SJCRH30 (cell line): ENCODE measurements at regions not wholly inside any gene's neighbourhood (a gene's known extent, or its start where the extent isn't known, plus 50 kb on each side); places are given as distances from the start of the nearest gene placed in this dataset.

Source experiments
- DNase-seq, 2 experiments: peaks; one replicate each; pipeline ENCODE4 v3.0.0-alpha.2; 2015 to 2020
- H3K27ac ChIP-seq: fragments of 250-450 bp; sonication (Bioruptor Pico); 2 replicates; pipeline ENCODE4 v1.5.1; 2020; ENCODE audit warnings: mild to moderate bottlenecking, moderate library complexity
- H3K27me3 ChIP-seq: fragments of 250-450 bp; sonication (Bioruptor Pico); 2 replicates; pipeline ENCODE4 v1.5.1; 2020; ENCODE audit warnings: mild to moderate bottlenecking, moderate library complexity
- H3K36me3 ChIP-seq: fragments of 250-450 bp; sonication (Bioruptor Pico); 2 replicates; pipeline ENCODE4 v1.5.1; 2020; ENCODE audit warnings: mild to moderate bottlenecking, moderate library complexity
- H3K4me1 ChIP-seq: fragments of 250-450 bp; sonication (Bioruptor Pico); 2 replicates; pipeline ENCODE4 v1.5.1; 2020; ENCODE audit warnings: mild to moderate bottlenecking, moderate library complexity
- H3K4me3 ChIP-seq: fragments of 250-450 bp; sonication (Bioruptor Pico); 2 replicates; pipeline ENCODE4 v1.5.1; 2020; ENCODE audit warnings: mild to moderate bottlenecking, moderate library complexity
- H3K9me3 ChIP-seq: fragments of 250-450 bp; sonication (Bioruptor Pico); replicated peaks from 2 replicates; pipeline ENCODE4 v1.5.1; 2020; ENCODE audit warnings: mild to moderate bottlenecking, moderate library complexity

DNA sequence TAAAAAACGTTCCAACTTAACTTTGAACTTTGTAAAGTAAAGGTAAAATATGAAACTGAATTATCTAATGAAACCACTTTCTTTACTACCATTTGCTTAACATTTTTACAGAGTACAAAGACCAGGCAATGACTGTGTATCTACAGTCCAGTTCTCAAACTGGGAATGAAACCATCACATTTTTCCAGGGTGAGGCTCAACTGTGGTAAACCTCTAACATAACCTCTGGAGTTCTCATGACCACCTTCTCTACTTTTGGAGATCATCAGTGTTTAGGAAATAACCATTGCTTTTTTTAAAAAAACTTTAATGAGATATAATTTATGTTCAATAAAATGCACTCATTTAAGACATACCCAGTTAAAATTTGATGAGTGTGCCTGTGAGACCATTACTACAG is 223.5 kb downstream of the RNF152 start:
- H3K36me3 ChIP-seq = no peaks in the 10 kb centered on the region
- no peaks in the 10 kb centered on the region for H3K9me3 ChIP-seq
- no peak for DNase-seq
- no peak overlapping the region for H3K4me3 ChIP-seq
- no peaks in the 10 kb centered on the region for H3K27me3 ChIP-seq
- no peak overlapping the region for H3K27ac ChIP-seq
- H3K4me1 ChIP-seq = peaks cover 5% of the 10 kb centered on the region; the same call in 1 of the 2 replicates

DNA sequence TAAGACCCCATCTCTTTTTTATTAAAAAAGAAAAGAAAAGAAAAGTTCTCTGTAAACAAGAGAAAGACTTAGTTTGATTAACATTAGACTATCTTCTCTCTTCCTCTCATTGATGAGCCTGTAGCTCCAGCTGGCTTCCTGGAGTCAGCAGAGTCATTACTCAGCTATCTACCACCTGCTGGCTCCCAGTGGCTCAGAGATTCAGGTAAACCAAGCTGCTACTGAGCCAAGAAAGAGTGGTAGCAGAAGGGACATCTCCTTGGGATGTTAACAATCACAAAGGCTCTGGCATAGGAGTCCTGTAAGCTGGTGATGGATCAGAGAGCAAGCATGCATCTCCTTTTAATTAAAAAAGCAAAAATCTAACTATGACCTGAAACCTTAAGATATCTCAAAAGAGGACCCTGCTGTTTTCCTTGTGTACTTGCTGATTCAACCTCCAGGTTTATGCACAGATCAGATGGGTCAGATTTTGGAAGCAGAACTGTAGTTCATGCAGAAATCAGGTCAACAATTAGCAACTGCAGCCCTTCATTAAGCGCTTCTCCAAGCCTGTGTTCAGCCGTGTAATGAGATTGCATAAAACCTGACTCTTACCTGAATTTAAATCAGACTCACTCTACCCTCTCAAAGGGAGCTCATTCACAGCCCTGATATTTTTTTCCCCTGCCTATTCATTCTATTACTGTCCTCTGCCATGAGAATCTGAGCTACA is 225.8 kb downstream of the RNF152 start:
- Histone ChIP-seq H3K27me3 (no peaks in the 10 kb centered on the region), H3K4me3 (no peak overlapping the region), H3K4me1 (peaks cover 10% of the 10 kb centered on the region; the same call in 1 of the 2 replicates), H3K36me3 (no peaks in the 10 kb centered on the region), H3K9me3 (no peaks in the 10 kb centered on the region), H3K27ac (no peak overlapping the region)
- DNase-seq = no peak

DNA sequence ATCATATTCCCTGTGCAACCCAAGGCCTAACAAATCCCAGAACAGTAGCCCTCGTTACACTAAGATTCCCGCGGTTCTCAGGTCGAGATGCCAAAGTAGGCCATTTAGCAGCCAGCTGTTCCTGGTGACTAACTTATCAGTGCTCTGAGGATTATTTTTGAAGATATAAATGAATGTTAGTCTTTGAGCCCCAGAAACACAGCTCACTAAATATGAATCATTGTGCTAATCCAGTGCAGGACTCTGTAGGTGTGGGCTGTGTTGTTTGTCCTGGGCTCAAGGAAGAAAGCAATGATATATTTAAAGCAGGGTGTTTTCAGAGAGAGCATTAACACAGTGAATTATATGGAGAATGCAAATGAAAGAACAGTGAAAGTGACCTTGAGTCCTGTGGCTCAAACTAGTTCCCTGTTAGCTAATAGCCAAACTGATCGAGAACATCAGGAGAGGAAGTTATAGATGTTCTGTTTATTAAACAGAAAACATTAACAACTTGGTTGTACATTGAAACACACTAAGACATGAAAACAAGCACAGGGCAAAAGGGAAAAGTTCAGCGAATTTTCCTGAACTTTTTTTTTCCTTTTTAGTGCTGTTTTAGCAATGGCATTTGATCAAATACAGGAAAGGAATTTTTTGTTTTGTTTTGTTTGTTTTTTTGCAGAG is 228.3 kb downstream of the RNF152 start:
- H3K27me3 ChIP-seq = no peaks in the 10 kb centered on the region
- H3K27ac ChIP-seq = no peak overlapping the region
- peaks cover 10% of the 10 kb centered on the region; the same call in 1 of the 2 replicates for H3K4me1 ChIP-seq
- H3K9me3 ChIP-seq = no peaks in the 10 kb centered on the region
- no peak overlapping the region for H3K4me3 ChIP-seq
- H3K36me3 ChIP-seq = no peaks in the 10 kb centered on the region
- peak; percentile 20 to 54 for DNase-seq

DNA sequence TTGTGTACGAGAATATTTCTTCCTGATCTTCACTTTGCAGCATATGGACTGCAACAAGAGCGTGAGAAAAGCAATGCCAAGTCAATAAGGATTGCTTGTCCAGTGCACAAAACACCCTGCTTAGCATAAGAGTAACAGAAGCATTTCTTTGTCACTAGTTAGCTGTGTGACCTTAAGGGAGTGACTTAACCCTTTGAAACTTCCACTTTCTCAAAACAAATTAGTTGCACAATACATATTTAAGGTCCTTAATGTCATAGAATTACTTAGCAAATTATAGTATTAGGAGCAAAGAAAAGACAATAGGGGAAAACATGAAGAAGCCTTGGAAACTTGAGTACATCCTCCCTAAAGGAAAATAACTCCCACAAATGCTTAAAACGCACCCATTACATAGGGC is 230.1 kb downstream of the RNF152 start:
- H3K27ac ChIP-seq = no peak overlapping the region
- H3K36me3 ChIP-seq = no peaks in the 10 kb centered on the region
- peaks cover 10% of the 10 kb centered on the region; the same call in 1 of the 2 replicates for H3K4me1 ChIP-seq
- H3K9me3 ChIP-seq = no peaks in the 10 kb centered on the region
- no peak overlapping the region for H3K4me3 ChIP-seq
- no peaks in the 10 kb centered on the region for H3K27me3 ChIP-seq
- DNase-seq = no peak

GRCh38 chr18:61658431-61658830 is 234.4 kb downstream of the RNF152 start:
- Histone ChIP-seq H3K36me3 (no peaks in the 10 kb centered on the region), H3K4me1 (no peaks in the 10 kb centered on the region), H3K4me3 (no peak overlapping the region), H3K27me3 (no peaks in the 10 kb centered on the region), H3K27ac (no peak overlapping the region), H3K9me3 (no peaks in the 10 kb centered on the region)
- DNase-seq = no peak

- no peaks in the 10 kb centered on the region for H3K27me3 ChIP-seq
- no peak overlapping the region for H3K4me3 ChIP-seq
- no peak for DNase-seq
- no peaks in the 10 kb centered on the region for H3K36me3 ChIP-seq
- H3K9me3 ChIP-seq = no peaks in the 10 kb centered on the region
- no peaks in the 10 kb centered on the region for H3K4me1 ChIP-seq
- no peak overlapping the region for H3K27ac ChIP-seq
Measured at GRCh38 chr18:61657066-61657732, 235.6 kb downstream of the RNF152 start.

GRCh38 chr18:61655630-61656029 is 237.2 kb downstream of the RNF152 start:
- Histone ChIP-seq H3K4me3 (no peak overlapping the region), H3K4me1 (no peaks in the 10 kb centered on the region), H3K27me3 (no peaks in the 10 kb centered on the region), H3K27ac (no peak overlapping the region), H3K9me3 (no peaks in the 10 kb centered on the region), H3K36me3 (no peaks in the 10 kb centered on the region)
- no peak for DNase-seq

DNA sequence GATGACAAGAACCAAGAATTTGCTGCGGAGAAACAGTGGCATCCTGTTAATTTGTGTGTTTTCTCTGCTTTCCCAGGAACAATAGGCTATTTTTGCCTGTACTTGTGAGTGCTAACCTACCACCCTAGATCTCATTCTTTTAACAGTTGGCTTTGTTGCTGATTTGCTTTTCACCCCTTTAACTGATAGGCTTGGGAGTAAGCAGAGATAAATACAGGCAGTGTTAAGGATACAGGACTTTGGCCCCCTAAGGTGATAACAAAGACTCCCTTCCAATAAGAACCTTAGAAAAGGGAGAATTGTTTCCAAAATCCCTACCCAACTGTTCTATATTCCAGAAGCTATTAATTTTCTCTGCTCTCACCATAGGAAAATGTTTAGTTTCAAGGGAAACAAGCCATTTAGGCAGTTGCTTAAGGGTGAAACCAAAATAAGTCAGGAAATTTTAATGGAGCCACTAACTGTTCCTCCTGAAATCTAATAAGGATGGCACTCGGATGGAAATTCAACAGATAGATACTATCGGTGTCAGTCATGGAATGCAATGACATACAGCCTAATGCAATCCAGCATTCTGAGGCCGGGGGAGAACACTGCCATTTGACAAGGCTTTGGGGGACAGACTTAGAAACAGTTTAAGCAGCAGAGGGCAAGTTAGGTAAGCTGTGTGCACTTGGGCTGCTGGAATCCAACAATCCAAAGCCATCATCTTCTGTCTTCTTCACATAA is 238.8 kb downstream of the RNF152 start:
- H3K9me3 ChIP-seq = no peaks in the 10 kb centered on the region
- H3K4me3 ChIP-seq = no peak overlapping the region
- no peak overlapping the region for H3K27ac ChIP-seq
- no peak for DNase-seq
- H3K36me3 ChIP-seq = no peaks in the 10 kb centered on the region
- no peaks in the 10 kb centered on the region for H3K27me3 ChIP-seq
- no peaks in the 10 kb centered on the region for H3K4me1 ChIP-seq

DNA sequence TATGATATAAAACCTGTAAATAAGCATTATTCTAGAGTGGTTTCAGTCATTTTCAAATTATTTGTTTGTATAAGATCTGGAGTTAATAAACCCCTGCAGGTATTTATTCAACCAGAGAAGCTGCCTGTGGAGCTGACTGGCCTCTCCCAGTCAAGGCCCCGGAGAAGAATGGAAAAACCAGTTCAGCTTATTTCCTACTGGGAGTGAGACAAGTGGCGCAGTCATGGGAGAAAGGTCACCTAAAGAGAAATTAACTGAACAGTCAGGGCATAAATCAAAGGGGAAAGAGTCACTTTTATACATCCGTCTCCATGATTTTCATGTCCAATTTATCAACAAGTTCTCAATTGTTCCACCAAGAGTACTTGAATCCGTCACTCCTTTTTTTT is 240.9 kb downstream of the RNF152 start:
- no peaks in the 10 kb centered on the region for H3K9me3 ChIP-seq
- H3K36me3 ChIP-seq = no peaks in the 10 kb centered on the region
- no peak overlapping the region for H3K4me3 ChIP-seq
- H3K27me3 ChIP-seq = no peaks in the 10 kb centered on the region
- H3K4me1 ChIP-seq = no peaks in the 10 kb centered on the region
- H3K27ac ChIP-seq = no peak overlapping the region
- no peak for DNase-seq

DNA sequence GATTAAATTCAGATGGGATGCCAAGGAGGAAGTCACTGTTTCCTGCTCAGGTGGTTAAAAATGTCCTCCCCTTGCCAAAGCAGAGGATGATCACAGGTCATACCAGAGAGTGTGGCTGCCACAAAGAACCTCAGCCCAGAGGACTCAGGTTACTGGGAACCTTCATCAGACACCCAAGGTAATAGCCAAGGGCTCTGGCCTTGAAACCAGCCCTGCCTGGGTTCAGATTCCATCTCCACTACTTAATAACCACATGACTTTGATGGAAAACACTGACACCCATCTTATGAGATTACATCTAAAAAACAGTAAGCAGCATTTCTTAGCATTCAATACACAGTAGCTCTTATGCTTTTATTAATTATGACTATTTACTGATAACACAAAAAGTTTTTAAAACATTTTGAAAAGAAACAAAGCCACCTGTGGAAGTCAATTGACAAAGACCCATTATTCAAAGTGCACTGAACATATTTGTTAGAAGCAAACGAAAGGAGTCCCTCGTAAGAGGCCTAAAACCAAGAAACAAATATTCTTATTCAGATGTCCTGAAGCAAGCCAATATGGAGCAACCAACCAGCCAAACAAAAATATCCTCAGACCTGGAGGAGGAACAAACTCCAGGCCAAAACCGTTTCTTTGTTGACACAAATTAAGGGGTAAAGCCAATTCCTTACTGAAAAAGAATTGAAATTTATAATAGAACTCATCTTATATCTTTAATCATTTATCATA is 241.5 kb downstream of the RNF152 start:
- H3K4me3 ChIP-seq = no peak overlapping the region
- H3K27me3 ChIP-seq = no peaks in the 10 kb centered on the region
- DNase-seq = no peak
- no peaks in the 10 kb centered on the region for H3K36me3 ChIP-seq
- no peak overlapping the region for H3K27ac ChIP-seq
- no peaks in the 10 kb centered on the region for H3K4me1 ChIP-seq
- H3K9me3 ChIP-seq = no peaks in the 10 kb centered on the region

DNA sequence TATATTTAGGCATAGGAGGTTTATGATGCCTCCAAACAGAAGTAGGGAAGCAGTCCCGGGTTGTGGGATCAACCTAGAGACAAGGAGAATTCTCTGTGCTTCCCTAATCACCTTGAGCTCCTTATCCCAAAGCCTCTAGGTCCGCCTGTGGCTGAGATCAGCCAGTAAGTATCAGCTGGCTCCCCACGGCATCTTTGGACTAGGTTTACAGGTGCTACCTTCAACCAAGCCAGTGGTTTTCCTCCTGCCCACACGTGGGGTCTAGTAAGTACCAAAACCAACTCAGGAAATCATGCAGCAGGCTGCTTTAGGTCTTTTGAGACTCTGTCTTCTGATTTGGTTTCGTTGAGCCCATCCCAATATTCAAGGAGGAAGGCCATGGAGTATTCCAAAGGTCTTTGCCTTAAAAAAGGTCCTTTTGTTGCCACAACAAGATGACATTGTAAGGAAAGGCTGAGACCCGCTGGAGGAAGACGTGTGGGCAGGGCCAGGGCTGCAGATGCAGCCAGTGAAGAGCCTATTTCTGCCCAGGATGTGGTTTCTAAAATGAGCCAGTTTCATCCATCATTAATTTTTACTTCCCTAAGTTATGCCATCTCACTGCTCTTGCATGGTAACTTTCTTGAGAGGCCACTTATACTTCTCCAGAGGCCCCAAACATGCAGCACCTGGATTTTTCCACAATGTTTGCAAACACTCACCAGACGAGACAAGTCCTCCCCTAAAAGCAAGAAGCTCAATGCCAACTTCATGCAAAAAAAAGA is 248.7 kb downstream of the RNF152 start:
- no peak for DNase-seq
- H3K9me3 ChIP-seq = no peaks in the 10 kb centered on the region
- H3K27me3 ChIP-seq = no peaks in the 10 kb centered on the region
- H3K36me3 ChIP-seq = no peaks in the 10 kb centered on the region
- H3K4me1 ChIP-seq = no peaks in the 10 kb centered on the region
- no peak overlapping the region for H3K4me3 ChIP-seq
- no peak overlapping the region for H3K27ac ChIP-seq

DNA sequence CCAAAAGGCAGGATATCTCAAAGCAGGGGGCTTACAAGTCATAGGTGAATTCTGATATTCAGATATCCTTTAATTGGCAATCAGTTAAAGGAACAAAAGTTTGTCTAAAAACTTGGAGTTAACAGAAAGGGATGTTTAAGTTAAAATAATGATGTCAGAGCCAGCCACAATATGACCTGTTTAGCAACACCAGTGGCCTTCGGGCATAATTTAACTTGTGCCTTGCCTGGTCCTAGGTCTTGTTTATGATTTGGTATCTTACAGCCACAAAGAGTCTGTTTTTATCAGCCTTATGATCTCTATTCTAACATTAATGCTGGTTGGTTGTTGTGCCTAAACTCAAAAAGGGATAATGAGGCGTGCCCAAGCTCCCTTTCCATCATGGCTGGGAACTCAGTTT is 252.9 kb downstream of the RNF152 start:
- Histone ChIP-seq H3K36me3 (no peaks in the 10 kb centered on the region), H3K4me3 (no peak overlapping the region), H3K4me1 (peaks cover 9% of the 10 kb centered on the region), H3K27ac (no peak overlapping the region), H3K27me3 (no peaks in the 10 kb centered on the region), H3K9me3 (no peaks in the 10 kb centered on the region)
- no peak for DNase-seq

DNA sequence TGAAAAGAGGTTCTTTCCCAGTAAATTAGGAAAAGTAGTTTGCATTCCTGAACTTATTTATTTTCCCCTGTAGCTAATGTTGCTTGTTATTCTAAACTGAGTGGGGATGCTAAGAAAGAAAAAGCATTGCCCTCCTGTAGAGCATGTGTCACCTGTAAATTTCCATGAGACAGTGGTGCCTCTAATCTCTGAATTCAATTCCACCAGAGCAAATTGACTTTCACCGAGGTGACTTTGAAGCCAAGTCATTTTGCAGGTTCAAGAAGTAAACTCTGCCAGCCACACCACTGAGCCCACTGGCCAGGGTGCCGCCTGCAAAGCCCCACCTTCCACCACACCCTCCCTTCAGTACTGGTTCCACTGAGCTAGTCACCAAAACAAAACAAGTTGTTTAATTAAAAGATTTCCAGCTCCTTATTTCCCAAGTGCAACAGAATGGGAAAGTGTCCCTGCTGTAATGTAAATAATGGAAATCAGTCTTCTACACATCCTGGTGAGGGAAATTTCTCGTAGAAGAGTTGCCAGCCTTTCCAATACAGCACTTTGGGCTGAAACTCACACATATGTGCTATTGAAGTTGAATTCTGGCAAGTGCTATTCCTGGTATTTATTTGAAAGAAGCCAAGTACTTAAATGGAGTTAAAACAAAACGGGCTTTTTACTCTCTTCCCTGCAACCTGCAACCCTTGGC is 254.8 kb downstream of the RNF152 start:
- H3K4me1 ChIP-seq = peaks cover 9% of the 10 kb centered on the region
- H3K27me3 ChIP-seq = no peaks in the 10 kb centered on the region
- H3K9me3 ChIP-seq = no peaks in the 10 kb centered on the region
- H3K27ac ChIP-seq = no peak overlapping the region
- no peak for DNase-seq
- H3K36me3 ChIP-seq = no peaks in the 10 kb centered on the region
- no peak overlapping the region for H3K4me3 ChIP-seq
